A549 (cell line): ENCODE measurements at regions not wholly inside any gene's neighbourhood (a gene's known extent, or its start where the extent isn't known, plus 50 kb on each side); places are given as distances from the start of the nearest gene placed in this dataset.

Experiments used
- CTCF ChIP-seq: fragments of >200 bp; sonication (Bioruptor Twin); formaldehyde crosslinking; IDR thresholded peaks from 3 replicates; pipeline ENCODE4 v1.5.1; 2016
- EP300 ChIP-seq, 2 experiments: fragments of >200 bp; sonication (Bioruptor Twin); formaldehyde crosslinking; IDR thresholded peaks; 2 replicates in 1 of 2; 3 replicates in 1 of 2; pipeline ENCODE4 v1.6.1; 2016 to 2017
- JUN ChIP-seq, 2 experiments: fragments of >200 bp; sonication (Bioruptor Twin); formaldehyde crosslinking; IDR thresholded peaks; 2 replicates in 1 of 2; 3 replicates in 1 of 2; pipeline ENCODE4 v1.6.1; 2016 to 2017
- JUNB ChIP-seq: fragments of >200 bp; sonication (Bioruptor Twin); formaldehyde crosslinking; IDR thresholded peaks from 2 replicates; pipeline ENCODE4 v1.6.1; 2016
- NFE2L2 ChIP-seq: fragments of 150-350 bp; conservative IDR thresholded peaks from 2 replicates; pipeline ENCODE4 v1.6.1; 2014; ENCODE audit warnings: low read length
- POLR2A ChIP-seq: IDR thresholded peaks from 2 replicates; pipeline ENCODE4 v1.6.1; 2012; ENCODE audit warnings: mild to moderate bottlenecking, low read length
- RAD21 ChIP-seq, 2 experiments: fragments of >200 bp in 1 of 2; sonication (Bioruptor Twin) in 1 of 2; formaldehyde crosslinking in 1 of 2; IDR thresholded peaks in 1 of 2; conservative IDR thresholded peaks in 1 of 2; 2 replicates in 1 of 2; 3 replicates in 1 of 2; pipeline ENCODE4 v1.6.1; 2012 to 2018; ENCODE audit warnings: inconsistent platforms in 1 of 2

- TF ChIP-seq NFE2L2 (no peak), CTCF (no peak), JUNB (no peak), EP300 (IDR thresholded peaks at IDR 0.05) (no peak), POLR2A (no peak), RAD21 (conservative IDR thresholded peaks at IDR 0.05 in 1 of 2, IDR thresholded peaks at IDR 0.05 in 1 of 2) (no peak), JUN (IDR thresholded peaks at IDR 0.05) (no peak)
Measured at GRCh38 chr2:149849136-149849535, 261.6 kb upstream of the MMADHC start.
